NCI-H748 treated with DMSO at 0.1 percent for 48 hours (cell line): ENCODE measurements at regions not wholly inside any gene's neighbourhood (a gene's known extent, or its start where the extent isn't known, plus 50 kb on each side); places are given as distances from the start of the nearest gene placed in this dataset.
"Not testable (repeated sequence)": the region's sequence is repeated elsewhere in the genome, so short reads cannot be mapped to it uniquely, and the experiment has no call there.

Experiments
- DNase-seq: peaks from one replicate; lab custom pipeline; 2025; lab: John Stamatoyannopoulos, UW

- DNase-seq: no peak
Measured at GRCh38 chr21:15434163-15434905, 295.4 kb upstream of the USP25 start.

- DNase-seq: no peak
Measured at GRCh38 chr21:15436031-15436430, 293.8 kb upstream of the USP25 start.

GRCh38 chr21:15437883-15438282 is 291.9 kb upstream of the USP25 start:
- no peak for DNase-seq

GRCh38 chr21:15439726-15440125 is 290.1 kb upstream of the USP25 start:
- no peak for DNase-seq

GRCh38 chr21:15441060-15441493 is 288.7 kb upstream of the USP25 start:
- no peak for DNase-seq

- no peak for DNase-seq
Measured at GRCh38 chr21:15441992-15442391, 287.8 kb upstream of the USP25 start.

GRCh38 chr21:15442743-15443469 is 286.9 kb upstream of the USP25 start:
- DNase-seq: no peak

GRCh38 chr21:15443740-15444117 is 286.1 kb upstream of the USP25 start:
- DNase-seq: no peak

GRCh38 chr21:15444118-15444960 is 285.4 kb upstream of the USP25 start:
- DNase-seq: no peak

GRCh38 chr21:15445327-15445726 is 284.5 kb upstream of the USP25 start:
- DNase-seq: no peak

- DNase-seq: no peak
Measured at GRCh38 chr21:15446223-15446622, 283.6 kb upstream of the USP25 start.

GRCh38 chr21:15449556-15449955 is 280.2 kb upstream of the USP25 start:
- no peak for DNase-seq

- DNase-seq: no peak
Measured at GRCh38 chr21:15453261-15453660, 276.5 kb upstream of the USP25 start.

- not testable (repeated sequence) for DNase-seq
Measured at GRCh38 chr21:15453785-15454184, 276.0 kb upstream of the USP25 start.

GRCh38 chr21:15454931-15455330 is 274.9 kb upstream of the USP25 start:
- not testable (repeated sequence) for DNase-seq

- no peak for DNase-seq
Measured at GRCh38 chr21:15455819-15456462, 273.8 kb upstream of the USP25 start.

- DNase-seq: no peak
Measured at GRCh38 chr21:15457965-15458364, 271.8 kb upstream of the USP25 start.

GRCh38 chr21:15462092-15462491 is 267.7 kb upstream of the USP25 start:
- DNase-seq: no peak

- no peak for DNase-seq
Measured at GRCh38 chr21:15466329-15466728, 263.5 kb upstream of the USP25 start.

GRCh38 chr21:15468368-15468767 is 261.4 kb upstream of the USP25 start:
- no peak for DNase-seq

- no peak for DNase-seq
Measured at GRCh38 chr21:15472108-15473040, 257.4 kb upstream of the USP25 start.
